SK-N-DZ (cell line): ENCODE measurements at regions not wholly inside any gene's neighbourhood (a gene's known extent, or its start where the extent isn't known, plus 50 kb on each side); places are given as distances from the start of the nearest gene placed in this dataset.
A peak's percentile ranks its signal among the peaks of the same experiment; 100 is the strongest.

Source experiments
- DNase-seq: peaks from one replicate; pipeline ENCODE4 v3.0.0-alpha.2; 2015; ENCODE audit warnings: low spot score

GRCh38 chr18:43571078-43571689, 293.9 kb upstream of the SYT4 start:
- peak; percentile 55 for DNase-seq

GRCh38 chr18:43572163-43572562, 294.9 kb upstream of the SYT4 start:
- no peak for DNase-seq

GRCh38 chr18:43574974-43575373, 297.7 kb upstream of the SYT4 start:
- no peak for DNase-seq

- DNase-seq, result no peak
Observed at GRCh38 chr18:43578211-43578610, 300.9 kb upstream of the SYT4 start.

- DNase-seq, result no peak
Observed at GRCh38 chr18:43578706-43579105, 301.4 kb upstream of the SYT4 start.

GRCh38 chr18:43581936-43582519, 304.7 kb upstream of the SYT4 start:
- no peak for DNase-seq

GRCh38 chr18:43587538-43588153, 310.4 kb upstream of the SYT4 start:
- peak; percentile 43 for DNase-seq

GRCh38 chr18:43588838-43589237, 311.5 kb upstream of the SYT4 start:
- no peak for DNase-seq

GRCh38 chr18:43589611-43590151, 312.4 kb upstream of the SYT4 start:
- no peak for DNase-seq

- DNase-seq, result no peak
Observed at GRCh38 chr18:43590182-43590903, 313.1 kb upstream of the SYT4 start.

GRCh38 chr18:43592269-43592668, 315.0 kb upstream of the SYT4 start:
- no peak for DNase-seq

GRCh38 chr18:43596105-43596712, 318.9 kb upstream of the SYT4 start:
- DNase-seq, result peak; percentile 47

GRCh38 chr18:43601432-43601831, 324.1 kb upstream of the SYT4 start:
- DNase-seq, result no peak

- no peak for DNase-seq
Observed at GRCh38 chr18:43605224-43605623, 327.9 kb upstream of the SYT4 start.

GRCh38 chr18:43606795-43607194, 329.5 kb upstream of the SYT4 start:
- DNase-seq, result peak; percentile 19

- peak; percentile 46 for DNase-seq
Observed at GRCh38 chr18:43620936-43621335, 343.6 kb upstream of the SYT4 start.

GRCh38 chr18:43622024-43622423, 344.7 kb upstream of the SYT4 start:
- DNase-seq, result no peak

GRCh38 chr18:43625582-43625981, 348.3 kb upstream of the SYT4 start:
- DNase-seq, result peak; percentile 83

GRCh38 chr18:43627848-43628530, 350.7 kb upstream of the SYT4 start:
- DNase-seq, result no peak

GRCh38 chr18:43634994-43635393, 357.7 kb upstream of the SYT4 start:
- DNase-seq, result peak; percentile 86

GRCh38 chr18:43635397-43635796, 358.1 kb upstream of the SYT4 start:
- no peak for DNase-seq
